Prostate gland (tissue), 2 donors: ENCODE measurements at regions not wholly inside any gene's neighbourhood (a gene's known extent, or its start where the extent isn't known, plus 50 kb on each side); places are given as distances from the start of the nearest gene placed in this dataset.
"Not testable (repeated sequence)": the region's sequence is repeated elsewhere in the genome, so short reads cannot be mapped to it uniquely, and the experiment has no call there.

Experiments used
- DNase-seq: peaks from one replicate; pipeline ENCODE4 v3.0.0-alpha.2; 2019; ENCODE audit warnings: low spot score
- H3K27ac ChIP-seq, 2 donors: fragments of 200-600 bp; sonication (generic); 2 replicates each; pipeline ENCODE4 v1.5.1; 2017 to 2019
- H3K27me3 ChIP-seq: fragments of 200-600 bp; sonication (generic); replicated peaks from 2 replicates; pipeline ENCODE4 v1.5.1; 2019; ENCODE audit not compliant: insufficient read depth
- H3K36me3 ChIP-seq, 2 donors: fragments of 200-600 bp; sonication (generic); 1 replicate in 1 of 2; 2 replicates in 1 of 2; pipeline versions ENCODE4 v1.5.1 to v1.8.1; 2017 to 2019
- H3K4me1 ChIP-seq: fragments of 200-600 bp; sonication (generic); replicated peaks from 2 replicates; pipeline ENCODE4 v1.5.1; 2019
- H3K4me3 ChIP-seq, 2 donors: fragments of 200-600 bp; sonication (generic); 2 replicates each; pipeline ENCODE4 v1.5.1; 2017 to 2019
- H3K9me3 ChIP-seq: fragments of 200-600 bp; sonication (generic); 2 replicates; pipeline ENCODE4 v1.5.1; 2017
- WGBS: methylation state at CpG from one replicate; pipeline ENCODE4 v1.1.5; 2018; 5-methylcytosine and 5-hydroxymethylcytosine counted together
- intact Hi-C: fragments of 100-400 bp; cut with DNase I; formaldehyde crosslinking; loops from one replicate; pipeline ENCODE4 v1.14.2; 2022

DNA sequence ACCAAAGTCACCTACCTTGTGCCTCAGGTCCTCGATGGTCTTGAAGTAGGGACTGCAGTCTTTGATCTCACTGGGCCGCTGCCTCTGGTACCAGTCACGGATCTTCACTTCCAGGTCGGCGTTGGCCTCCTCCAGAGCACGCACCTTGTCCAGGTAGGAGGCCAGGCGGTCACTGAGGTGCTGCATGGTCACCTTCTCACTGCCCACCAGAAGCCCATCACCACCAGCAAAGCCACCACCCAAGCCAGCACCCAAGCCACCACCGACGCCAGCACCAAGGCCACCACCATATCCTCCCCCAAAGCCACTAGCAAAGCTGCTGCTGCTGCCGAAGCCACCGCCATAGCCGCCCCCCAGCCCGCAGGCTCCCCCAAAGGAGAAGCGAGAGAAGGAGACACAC lies 139.7 kb downstream of the TNFRSF13B start:
- DNase-seq, H3K4me3 ChIP-seq, H3K36me3 ChIP-seq, H3K27me3 ChIP-seq, intact Hi-C loops, H3K27ac ChIP-seq, H3K4me1 ChIP-seq, H3K9me3 ChIP-seq: not testable (repeated sequence)
- WGBS, result 85% methylated on average over 13 of the region's 14 CpGs

DNA sequence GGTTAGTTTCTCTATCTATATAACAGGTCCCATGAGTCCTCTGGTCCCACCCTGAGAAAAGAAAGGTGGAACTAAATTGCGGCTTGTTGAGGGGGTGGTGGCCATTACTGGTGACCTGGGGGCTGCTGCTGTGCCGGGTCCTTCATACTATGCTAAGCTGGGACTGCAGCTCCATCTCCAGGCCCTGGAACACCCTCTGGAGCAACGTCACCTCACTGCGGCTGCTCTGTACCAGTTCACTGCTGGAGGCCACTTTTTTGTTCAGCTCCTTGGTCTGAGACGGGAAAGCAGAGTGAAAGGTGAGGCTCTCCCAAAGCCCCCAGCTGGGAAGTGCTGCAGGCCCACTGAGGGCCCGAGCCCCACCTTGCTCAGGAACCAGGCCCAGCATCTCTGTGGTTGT lies 140.7 kb downstream of the CCDC144A start:
- H3K27me3 ChIP-seq, H3K36me3 ChIP-seq, H3K4me3 ChIP-seq, H3K9me3 ChIP-seq, H3K27ac ChIP-seq, intact Hi-C loops, H3K4me1 ChIP-seq, DNase-seq: not testable (repeated sequence)
- 100% methylated on average over 2 of the region's 6 CpGs for WGBS

DNA sequence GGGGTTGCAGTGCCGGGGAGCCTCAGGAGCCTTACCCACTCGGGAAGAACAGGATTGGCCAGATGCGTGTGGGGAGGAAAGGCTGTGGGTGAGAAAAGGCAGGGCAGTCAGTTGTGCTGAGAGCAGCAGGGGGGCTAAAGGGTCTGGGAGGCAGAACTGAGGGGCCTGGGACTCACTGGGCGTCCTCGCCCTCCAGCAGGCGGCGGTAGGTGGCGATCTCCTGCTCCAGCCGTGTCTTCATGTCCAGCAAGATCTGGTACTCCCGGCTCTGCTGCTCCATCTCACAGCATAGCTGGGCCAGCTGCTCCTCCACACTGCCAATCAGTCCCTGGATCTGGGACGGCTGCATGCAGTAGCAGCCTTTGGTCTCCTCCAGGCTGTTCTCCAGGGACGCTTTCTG lies 140.2 kb downstream of the CCDC144A start:
- not testable (repeated sequence) for DNase-seq, H3K27me3 ChIP-seq
- no CpG with 5 or more reads among the region's 12 CpGs for WGBS

More for the DNA sequence above, 140.2 kb downstream of the CCDC144A start:
- H3K9me3 ChIP-seq, H3K36me3 ChIP-seq, H3K27ac ChIP-seq, H3K4me1 ChIP-seq, intact Hi-C loops, H3K4me3 ChIP-seq: not testable (repeated sequence)
